GM12878 (cell line): ENCODE measurements at regions not wholly inside any gene's neighbourhood (a gene's known extent, or its start where the extent isn't known, plus 50 kb on each side); places are given as distances from the start of the nearest gene placed in this dataset.

Experiments
- PAX8 ChIP-seq: fragments of 450-650 bp; IDR thresholded peaks from 2 replicates; pipeline ENCODE4 v1.6.1; 2017; ENCODE audit warnings: mild to moderate bottlenecking, moderate library complexity
- STAT1 ChIP-seq: fragments of 450-650 bp; conservative IDR thresholded peaks from 2 replicates; pipeline ENCODE4 v1.6.1; 2014; ENCODE audit warnings: antibody characterized with exemption, mild to moderate bottlenecking
- TF ChIP-seq, protein P1 (sequence below), 3 experiments: IDR thresholded peaks in 2 of 3; conservative IDR thresholded peaks in 1 of 3; 2 replicates each; pipeline ENCODE4 v1.5.1; 2011; ENCODE audit warnings: low read depth in 3 of 3, low read length in 3 of 3, mild to moderate bottlenecking in 3 of 3, control low read depth in 2 of 3, moderate library complexity in 2 of 3, inconsistent platforms in 1 of 3, mixed read lengths in 1 of 3; ENCODE audit not compliant: control insufficient read depth in 2 of 3, insufficient read depth in 1 of 3; ENCODE audit errors: extremely low read depth in 1 of 3

DNA sequence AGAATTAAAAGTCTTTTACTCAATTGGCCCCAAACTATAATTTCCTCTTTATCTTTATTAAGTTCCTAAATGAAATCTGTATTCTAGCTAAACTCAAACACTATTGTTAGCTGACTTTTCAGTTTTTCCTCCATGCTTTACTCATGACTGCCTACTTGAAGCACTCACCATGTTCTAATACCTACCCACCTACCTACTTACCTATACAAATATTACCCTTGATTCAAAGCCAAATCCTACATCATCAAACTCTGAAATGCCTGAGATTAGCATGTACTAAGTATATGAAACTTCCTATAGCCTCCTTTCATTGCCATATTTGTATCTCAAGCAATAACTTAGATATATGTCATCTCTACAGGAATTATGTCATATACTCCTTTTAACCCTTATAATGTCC, 259.7 kb downstream of the HDGFL1 start:
- TF ChIP-seq PAX8 (no peak), STAT1 (no peak)
- TF ChIP-seq, protein P1, sequence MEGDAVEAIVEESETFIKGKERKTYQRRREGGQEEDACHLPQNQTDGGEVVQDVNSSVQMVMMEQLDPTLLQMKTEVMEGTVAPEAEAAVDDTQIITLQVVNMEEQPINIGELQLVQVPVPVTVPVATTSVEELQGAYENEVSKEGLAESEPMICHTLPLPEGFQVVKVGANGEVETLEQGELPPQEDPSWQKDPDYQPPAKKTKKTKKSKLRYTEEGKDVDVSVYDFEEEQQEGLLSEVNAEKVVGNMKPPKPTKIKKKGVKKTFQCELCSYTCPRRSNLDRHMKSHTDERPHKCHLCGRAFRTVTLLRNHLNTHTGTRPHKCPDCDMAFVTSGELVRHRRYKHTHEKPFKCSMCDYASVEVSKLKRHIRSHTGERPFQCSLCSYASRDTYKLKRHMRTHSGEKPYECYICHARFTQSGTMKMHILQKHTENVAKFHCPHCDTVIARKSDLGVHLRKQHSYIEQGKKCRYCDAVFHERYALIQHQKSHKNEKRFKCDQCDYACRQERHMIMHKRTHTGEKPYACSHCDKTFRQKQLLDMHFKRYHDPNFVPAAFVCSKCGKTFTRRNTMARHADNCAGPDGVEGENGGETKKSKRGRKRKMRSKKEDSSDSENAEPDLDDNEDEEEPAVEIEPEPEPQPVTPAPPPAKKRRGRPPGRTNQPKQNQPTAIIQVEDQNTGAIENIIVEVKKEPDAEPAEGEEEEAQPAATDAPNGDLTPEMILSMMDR (IDR thresholded peaks at IDR 0.05 in 2 of 3, conservative IDR thresholded peaks at IDR 0.05 in 1 of 3; ENCODE audit: control insufficient read depth in 2 of 3, extremely low read depth in 1 of 3, insufficient read depth in 1 of 3, low read depth in 3 of 3, low read length in 3 of 3), result no peak
